ENCODE measurements at regions not wholly inside any gene's neighbourhood (a gene's known extent, or its start where the extent isn't known, plus 50 kb on each side); places are given as distances from the start of the nearest gene placed in this dataset.
A peak's percentile ranks its signal among the peaks of the same experiment; 100 is the strongest.
"Not testable (repeated sequence)": the region's sequence is repeated elsewhere in the genome, so short reads cannot be mapped to it uniquely, and the experiment has no call there.

DNA sequence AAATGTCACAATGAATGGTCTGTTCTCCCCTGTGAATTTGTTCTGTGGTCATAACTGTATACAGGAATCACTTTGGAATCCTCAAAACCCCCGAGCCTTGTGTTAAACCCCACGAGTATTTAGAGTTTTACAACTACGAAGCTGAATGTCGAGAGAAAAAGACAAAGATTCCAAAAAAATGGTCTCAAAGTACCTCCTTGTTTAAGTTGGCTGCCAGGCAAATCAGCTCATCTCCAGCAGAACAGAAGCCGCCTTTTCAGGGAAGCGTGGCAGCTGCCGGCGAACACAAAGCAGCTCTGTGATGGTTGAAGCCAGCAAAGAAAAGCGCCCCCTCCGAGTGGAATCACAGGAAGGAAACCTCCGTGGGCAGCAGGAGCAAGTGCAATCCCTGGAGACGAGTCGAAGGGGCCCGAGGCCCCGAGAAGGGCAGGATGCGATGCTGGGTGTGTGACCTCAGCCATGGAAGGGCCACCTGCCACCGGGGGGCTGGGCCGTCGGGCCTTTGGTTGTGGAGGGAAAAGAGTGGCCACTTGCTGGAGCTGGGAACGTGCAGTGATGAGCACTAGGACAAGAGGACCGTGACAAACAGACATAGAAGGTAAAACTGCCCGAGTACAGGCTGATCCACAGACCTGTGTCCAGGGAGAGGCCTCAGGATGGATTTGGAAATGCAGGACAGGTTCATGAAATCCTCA lies 706.4 kb downstream of the SEMA5A start:
- no TSS peak for BruUV-seq (replicated peaks)
- no peak for DNase-seq
- H3K27ac Mint-ChIP-seq (ENCODE audit: unreplicated experiment), result no peak overlapping the region
- H3K4me3 Mint-ChIP-seq (ENCODE audit: low read depth, unreplicated experiment), result no peak overlapping the region
- H3K36me3 Mint-ChIP-seq (ENCODE audit: insufficient read depth, unreplicated experiment), result no peaks in the 10 kb centered on the region
- TF ChIP-seq, protein P1, sequence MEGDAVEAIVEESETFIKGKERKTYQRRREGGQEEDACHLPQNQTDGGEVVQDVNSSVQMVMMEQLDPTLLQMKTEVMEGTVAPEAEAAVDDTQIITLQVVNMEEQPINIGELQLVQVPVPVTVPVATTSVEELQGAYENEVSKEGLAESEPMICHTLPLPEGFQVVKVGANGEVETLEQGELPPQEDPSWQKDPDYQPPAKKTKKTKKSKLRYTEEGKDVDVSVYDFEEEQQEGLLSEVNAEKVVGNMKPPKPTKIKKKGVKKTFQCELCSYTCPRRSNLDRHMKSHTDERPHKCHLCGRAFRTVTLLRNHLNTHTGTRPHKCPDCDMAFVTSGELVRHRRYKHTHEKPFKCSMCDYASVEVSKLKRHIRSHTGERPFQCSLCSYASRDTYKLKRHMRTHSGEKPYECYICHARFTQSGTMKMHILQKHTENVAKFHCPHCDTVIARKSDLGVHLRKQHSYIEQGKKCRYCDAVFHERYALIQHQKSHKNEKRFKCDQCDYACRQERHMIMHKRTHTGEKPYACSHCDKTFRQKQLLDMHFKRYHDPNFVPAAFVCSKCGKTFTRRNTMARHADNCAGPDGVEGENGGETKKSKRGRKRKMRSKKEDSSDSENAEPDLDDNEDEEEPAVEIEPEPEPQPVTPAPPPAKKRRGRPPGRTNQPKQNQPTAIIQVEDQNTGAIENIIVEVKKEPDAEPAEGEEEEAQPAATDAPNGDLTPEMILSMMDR (IDR thresholded peaks at IDR 0.05; ENCODE audit: unreplicated experiment), result no peak
- no peaks in the 10 kb centered on the region for H3K27me3 Mint-ChIP-seq (ENCODE audit: unreplicated experiment)
- peaks cover 7% of the 10 kb centered on the region for H3K9me3 Mint-ChIP-seq (ENCODE audit: low read depth, unreplicated experiment)
- intact Hi-C loops (cut with micrococcal nuclease; ENCODE audit: unreplicated experiment), result loop anchor here (5.0 kb wide), 1 partner anchor 912 kb away; no protein-coding TSS in a partner anchor
- no peaks in the 10 kb centered on the region for H3K4me1 Mint-ChIP-seq (ENCODE audit: low read depth, unreplicated experiment)
- CTCF ChIA-PET, result no interaction called here

DNA sequence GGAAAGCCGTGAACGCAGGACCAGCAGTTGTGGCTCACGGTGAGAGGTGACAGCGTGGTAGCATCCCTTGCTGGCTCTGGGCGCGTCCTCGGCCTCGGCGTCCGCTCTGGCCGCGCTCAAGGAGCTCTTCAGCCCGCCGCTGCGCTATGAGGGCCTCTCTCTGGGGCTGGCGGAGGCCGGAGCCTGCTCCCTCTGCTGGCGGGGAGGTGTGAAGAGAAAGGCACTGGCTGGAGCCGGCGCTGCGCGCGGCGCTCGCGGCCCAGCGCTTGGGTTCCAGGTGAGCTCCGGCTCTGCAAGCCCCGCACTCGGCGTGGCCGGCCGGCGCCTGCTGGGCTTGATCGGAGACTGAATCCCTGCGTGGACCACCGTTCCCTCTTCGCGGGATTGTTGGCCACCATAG lies 705.6 kb downstream of the SEMA5A start:
- H3K27ac Mint-ChIP-seq (ENCODE audit: unreplicated experiment), result no peak overlapping the region
- H3K9me3 Mint-ChIP-seq (ENCODE audit: low read depth, unreplicated experiment), result peaks cover 7% of the 10 kb centered on the region
- intact Hi-C loops (cut with micrococcal nuclease; ENCODE audit: unreplicated experiment), result loop anchor here (5.0 kb wide), 1 partner anchor 913 kb away; no protein-coding TSS in a partner anchor
- H3K4me3 Mint-ChIP-seq (ENCODE audit: low read depth, unreplicated experiment), result no peak overlapping the region
- no peak for DNase-seq
- CTCF ChIA-PET, result no interaction called here
- H3K4me1 Mint-ChIP-seq (ENCODE audit: low read depth, unreplicated experiment), result no peaks in the 10 kb centered on the region
- TF ChIP-seq, protein P1 (IDR thresholded peaks at IDR 0.05; ENCODE audit: unreplicated experiment), result no peak
- no peaks in the 10 kb centered on the region for H3K27me3 Mint-ChIP-seq (ENCODE audit: unreplicated experiment)
- H3K36me3 Mint-ChIP-seq (ENCODE audit: insufficient read depth, unreplicated experiment), result no peaks in the 10 kb centered on the region
- BruUV-seq (replicated peaks), result no TSS peak

DNA sequence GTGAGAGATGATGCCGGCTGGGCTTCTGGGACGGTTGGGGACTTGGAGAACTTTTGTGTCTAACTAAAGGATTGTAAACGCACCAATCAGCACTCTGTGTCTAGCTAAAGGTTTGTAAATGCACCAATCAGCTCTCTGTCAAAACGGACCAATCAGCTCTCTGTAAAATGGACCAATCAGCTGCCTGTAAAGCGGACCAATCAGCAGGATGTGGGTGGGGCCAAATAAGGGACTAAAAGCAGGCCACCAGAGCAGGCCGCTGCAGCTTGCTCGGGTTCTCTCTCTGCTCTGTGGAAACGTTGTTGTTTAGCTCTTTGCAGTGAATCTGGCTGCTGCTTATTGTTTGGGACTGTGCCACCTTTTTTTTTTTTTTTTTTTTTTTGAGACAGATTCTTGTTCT lies 705.1 kb downstream of the SEMA5A start:
- H3K4me3 Mint-ChIP-seq (ENCODE audit: low read depth, unreplicated experiment); H3K4me1 Mint-ChIP-seq (ENCODE audit: low read depth, unreplicated experiment); H3K27ac Mint-ChIP-seq (ENCODE audit: unreplicated experiment); H3K27me3 Mint-ChIP-seq (ENCODE audit: unreplicated experiment); BruUV-seq (replicated peaks); DNase-seq; H3K36me3 Mint-ChIP-seq (ENCODE audit: insufficient read depth, unreplicated experiment); H3K9me3 Mint-ChIP-seq (ENCODE audit: low read depth, unreplicated experiment); CTCF ChIA-PET: not testable (repeated sequence)
- intact Hi-C loops (cut with micrococcal nuclease; ENCODE audit: unreplicated experiment), result loop anchor here (5.0 kb wide), 1 partner anchor 913 kb away; no protein-coding TSS in a partner anchor

DNA sequence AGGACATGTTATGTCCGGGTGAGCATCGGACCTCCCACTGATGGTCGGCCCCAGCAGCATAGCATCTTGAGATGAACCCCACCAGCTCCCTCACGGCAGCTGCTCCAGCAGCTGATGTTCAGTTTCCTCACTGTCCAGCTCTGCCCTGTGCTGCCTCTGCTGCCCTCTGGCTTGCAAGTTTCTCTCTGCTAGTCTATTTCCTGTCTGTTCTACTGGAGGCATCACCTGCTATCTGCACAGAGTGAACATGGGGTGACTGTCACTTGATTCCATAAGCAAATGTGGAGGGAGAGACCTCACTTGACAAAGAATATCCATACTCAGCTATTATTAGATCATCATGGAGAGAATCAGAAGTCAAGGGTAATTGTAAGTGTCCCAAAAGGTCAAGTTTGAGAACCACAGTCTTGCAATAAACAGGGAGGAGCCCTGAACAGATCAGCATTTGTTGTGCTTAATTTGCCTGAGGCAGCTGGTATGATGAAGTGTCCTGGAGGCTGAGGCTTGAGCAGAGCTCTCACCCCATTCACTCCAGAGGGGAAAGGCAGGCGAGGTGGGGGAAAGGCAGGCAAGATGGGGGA lies 702.8 kb downstream of the SEMA5A start:
- TF ChIP-seq, protein P1 (IDR thresholded peaks at IDR 0.05; ENCODE audit: unreplicated experiment), result no peak
- Mint-ChIP-seq H3K27ac (ENCODE audit: unreplicated experiment) (no peak overlapping the region), H3K9me3 (ENCODE audit: low read depth, unreplicated experiment) (peaks cover 8% of the 10 kb centered on the region), H3K27me3 (ENCODE audit: unreplicated experiment) (no peaks in the 10 kb centered on the region), H3K4me3 (ENCODE audit: low read depth, unreplicated experiment) (no peak overlapping the region), H3K36me3 (ENCODE audit: insufficient read depth, unreplicated experiment) (no peaks in the 10 kb centered on the region), H3K4me1 (ENCODE audit: low read depth, unreplicated experiment) (no peaks in the 10 kb centered on the region)
- peak; percentile 6 for DNase-seq
- no TSS peak for BruUV-seq (replicated peaks)
- CTCF ChIA-PET, result interaction anchor here (0.7 kb wide), 1 partner anchor 87 kb away, joined by 4 read pairs; no protein-coding TSS in a partner anchor
- intact Hi-C loops (cut with micrococcal nuclease; ENCODE audit: unreplicated experiment), result loop anchor here (2.0 to 5.0 kb wide), 2 partner anchors 86 to 916 kb away; no protein-coding TSS in a partner anchor

DNA sequence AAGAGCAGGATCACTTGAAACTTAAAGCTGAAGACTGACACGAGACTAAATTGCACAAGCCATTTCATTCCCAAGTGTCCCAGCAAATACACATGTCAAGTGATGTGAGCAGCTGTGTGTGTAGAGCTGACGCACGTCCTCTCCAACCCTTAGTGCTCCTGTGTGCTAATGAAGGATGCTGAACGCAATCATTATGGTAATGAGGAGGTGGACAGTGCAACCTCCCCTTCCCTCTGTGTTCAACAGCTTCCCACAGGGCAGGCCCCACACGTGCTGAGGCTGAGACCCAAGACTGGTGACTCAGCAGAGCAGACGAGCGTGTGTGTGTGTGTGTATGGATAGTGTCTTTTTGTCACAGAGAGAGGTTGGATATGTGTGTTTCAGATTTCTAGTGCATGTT lies 702.1 kb downstream of the SEMA5A start:
- Mint-ChIP-seq H3K36me3 (ENCODE audit: insufficient read depth, unreplicated experiment) (no peaks in the 10 kb centered on the region), H3K4me3 (ENCODE audit: low read depth, unreplicated experiment) (no peak overlapping the region), H3K9me3 (ENCODE audit: low read depth, unreplicated experiment) (peaks cover 12% of the 10 kb centered on the region), H3K27me3 (ENCODE audit: unreplicated experiment) (no peaks in the 10 kb centered on the region), H3K27ac (ENCODE audit: unreplicated experiment) (no peak overlapping the region), H3K4me1 (ENCODE audit: low read depth, unreplicated experiment) (no peaks in the 10 kb centered on the region)
- intact Hi-C loops (cut with micrococcal nuclease; ENCODE audit: unreplicated experiment), result loop anchor here (2.0 to 5.0 kb wide), 2 partner anchors 87 to 916 kb away; no protein-coding TSS in a partner anchor
- TF ChIP-seq, protein P1 (IDR thresholded peaks at IDR 0.05; ENCODE audit: unreplicated experiment), result no peak
- no TSS peak for BruUV-seq (replicated peaks)
- CTCF ChIA-PET, result no interaction called here
- no peak for DNase-seq
